SK-N-SH (cell line): ENCODE measurements at regions not wholly inside any gene's neighbourhood (a gene's known extent, or its start where the extent isn't known, plus 50 kb on each side); places are given as distances from the start of the nearest gene placed in this dataset.

ENCODE experiments used
- EP300 ChIP-seq, 2 experiments: IDR thresholded peaks; 2 replicates each; pipeline versions ENCODE4 v1.4.0 to v1.6.1; 2012; ENCODE audit warnings: borderline replicate concordance in 1 of 2, low read depth in 1 of 2, low read length in 1 of 2
- EZH2phosphoT487 ChIP-seq: fragments of 200-600 bp; sonication (generic); IDR thresholded peaks from 2 replicates; pipeline ENCODE4 v1.6.1; 2017; ENCODE audit warnings: low read depth, mixed run types, mild to moderate bottlenecking, antibody characterized with exemption, moderate library complexity, borderline replicate concordance
- JUND ChIP-seq: IDR thresholded peaks from 2 replicates; pipeline ENCODE4 v1.4.0; 2012
- MEF2A ChIP-seq: IDR thresholded peaks from 2 replicates; pipeline ENCODE4 v1.4.0; 2012; ENCODE audit warnings: low read depth, borderline replicate concordance
- NRF1 ChIP-seq: IDR thresholded peaks from 2 replicates; pipeline ENCODE4 v1.6.1; 2012; ENCODE audit warnings: low read depth, mild to moderate bottlenecking, low read length
- POLR2AphosphoS5 ChIP-seq: IDR thresholded peaks from 2 replicates; pipeline ENCODE4 v1.6.1; 2012; ENCODE audit warnings: low read depth, low read length
- RFX5 ChIP-seq: IDR thresholded peaks from 2 replicates; pipeline ENCODE4 v1.6.1; 2012; ENCODE audit warnings: mild to moderate bottlenecking, improper control_type of control experiment, low read length
- TAF1 ChIP-seq: IDR thresholded peaks from 2 replicates; pipeline ENCODE4 v1.6.1; 2012; ENCODE audit warnings: low read depth, mild to moderate bottlenecking, low read length, moderate library complexity, borderline replicate concordance
- TF ChIP-seq, protein P1 (sequence below): fragments of 200-600 bp; sonication (generic); IDR thresholded peaks from 2 replicates; pipeline ENCODE4 v1.6.1; 2017; ENCODE audit warnings: antibody characterized with exemption, mild to moderate bottlenecking, moderate library complexity
- TF ChIP-seq, protein P2 (sequence below): IDR thresholded peaks from 2 replicates; pipeline ENCODE4 v1.4.0; 2012; ENCODE audit warnings: low read depth
- TF ChIP-seq, protein P3 (sequence below): IDR thresholded peaks from 2 replicates; pipeline ENCODE4 v1.6.1; 2012; ENCODE audit warnings: mild to moderate bottlenecking, low read depth, low read length, moderate library complexity

DNA sequence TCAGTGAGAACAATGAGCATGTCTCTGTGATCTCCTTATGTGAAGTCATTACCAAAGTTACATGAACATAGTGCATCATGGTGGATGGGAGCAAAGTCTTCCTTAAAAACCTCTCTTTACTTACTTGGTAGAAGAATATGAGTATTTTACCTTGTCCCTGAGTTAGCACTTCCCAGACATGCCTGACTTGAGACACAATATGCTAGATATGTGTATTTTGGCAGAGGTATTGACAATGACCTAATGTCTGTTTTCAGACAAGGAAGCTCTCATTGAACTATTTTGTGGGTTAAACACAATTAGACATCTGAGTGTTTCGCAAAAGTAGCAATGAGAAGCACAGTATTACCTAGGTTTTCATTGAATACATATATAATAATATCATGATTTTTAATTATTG lies 99.1 kb upstream of the MC4R start:
- TF ChIP-seq POLR2AphosphoS5 (no peak), JUND (no peak), RFX5 (no peak), NRF1 (no peak), TAF1 (no peak), EZH2phosphoT487 (no peak), MEF2A (no peak), EP300 (IDR thresholded peaks at IDR 0.05; ENCODE audit: borderline replicate concordance in 1 of 2, low read depth in 1 of 2, low read length in 1 of 2) (no peak)
- TF ChIP-seq, protein P1, sequence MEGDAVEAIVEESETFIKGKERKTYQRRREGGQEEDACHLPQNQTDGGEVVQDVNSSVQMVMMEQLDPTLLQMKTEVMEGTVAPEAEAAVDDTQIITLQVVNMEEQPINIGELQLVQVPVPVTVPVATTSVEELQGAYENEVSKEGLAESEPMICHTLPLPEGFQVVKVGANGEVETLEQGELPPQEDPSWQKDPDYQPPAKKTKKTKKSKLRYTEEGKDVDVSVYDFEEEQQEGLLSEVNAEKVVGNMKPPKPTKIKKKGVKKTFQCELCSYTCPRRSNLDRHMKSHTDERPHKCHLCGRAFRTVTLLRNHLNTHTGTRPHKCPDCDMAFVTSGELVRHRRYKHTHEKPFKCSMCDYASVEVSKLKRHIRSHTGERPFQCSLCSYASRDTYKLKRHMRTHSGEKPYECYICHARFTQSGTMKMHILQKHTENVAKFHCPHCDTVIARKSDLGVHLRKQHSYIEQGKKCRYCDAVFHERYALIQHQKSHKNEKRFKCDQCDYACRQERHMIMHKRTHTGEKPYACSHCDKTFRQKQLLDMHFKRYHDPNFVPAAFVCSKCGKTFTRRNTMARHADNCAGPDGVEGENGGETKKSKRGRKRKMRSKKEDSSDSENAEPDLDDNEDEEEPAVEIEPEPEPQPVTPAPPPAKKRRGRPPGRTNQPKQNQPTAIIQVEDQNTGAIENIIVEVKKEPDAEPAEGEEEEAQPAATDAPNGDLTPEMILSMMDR = no peak
- TF ChIP-seq, protein P2, sequence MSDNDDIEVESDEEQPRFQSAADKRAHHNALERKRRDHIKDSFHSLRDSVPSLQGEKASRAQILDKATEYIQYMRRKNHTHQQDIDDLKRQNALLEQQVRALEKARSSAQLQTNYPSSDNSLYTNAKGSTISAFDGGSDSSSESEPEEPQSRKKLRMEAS = no peak
- TF ChIP-seq, protein P3, sequence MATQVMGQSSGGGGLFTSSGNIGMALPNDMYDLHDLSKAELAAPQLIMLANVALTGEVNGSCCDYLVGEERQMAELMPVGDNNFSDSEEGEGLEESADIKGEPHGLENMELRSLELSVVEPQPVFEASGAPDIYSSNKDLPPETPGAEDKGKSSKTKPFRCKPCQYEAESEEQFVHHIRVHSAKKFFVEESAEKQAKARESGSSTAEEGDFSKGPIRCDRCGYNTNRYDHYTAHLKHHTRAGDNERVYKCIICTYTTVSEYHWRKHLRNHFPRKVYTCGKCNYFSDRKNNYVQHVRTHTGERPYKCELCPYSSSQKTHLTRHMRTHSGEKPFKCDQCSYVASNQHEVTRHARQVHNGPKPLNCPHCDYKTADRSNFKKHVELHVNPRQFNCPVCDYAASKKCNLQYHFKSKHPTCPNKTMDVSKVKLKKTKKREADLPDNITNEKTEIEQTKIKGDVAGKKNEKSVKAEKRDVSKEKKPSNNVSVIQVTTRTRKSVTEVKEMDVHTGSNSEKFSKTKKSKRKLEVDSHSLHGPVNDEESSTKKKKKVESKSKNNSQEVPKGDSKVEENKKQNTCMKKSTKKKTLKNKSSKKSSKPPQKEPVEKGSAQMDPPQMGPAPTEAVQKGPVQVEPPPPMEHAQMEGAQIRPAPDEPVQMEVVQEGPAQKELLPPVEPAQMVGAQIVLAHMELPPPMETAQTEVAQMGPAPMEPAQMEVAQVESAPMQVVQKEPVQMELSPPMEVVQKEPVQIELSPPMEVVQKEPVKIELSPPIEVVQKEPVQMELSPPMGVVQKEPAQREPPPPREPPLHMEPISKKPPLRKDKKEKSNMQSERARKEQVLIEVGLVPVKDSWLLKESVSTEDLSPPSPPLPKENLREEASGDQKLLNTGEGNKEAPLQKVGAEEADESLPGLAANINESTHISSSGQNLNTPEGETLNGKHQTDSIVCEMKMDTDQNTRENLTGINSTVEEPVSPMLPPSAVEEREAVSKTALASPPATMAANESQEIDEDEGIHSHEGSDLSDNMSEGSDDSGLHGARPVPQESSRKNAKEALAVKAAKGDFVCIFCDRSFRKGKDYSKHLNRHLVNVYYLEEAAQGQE = no peak
